ENCODE measurements at regions not wholly inside any gene's neighbourhood (a gene's known extent, or its start where the extent isn't known, plus 50 kb on each side); places are given as distances from the start of the nearest gene placed in this dataset.
"Not testable (repeated sequence)": the region's sequence is repeated elsewhere in the genome, so short reads cannot be mapped to it uniquely, and the experiment has no call there.

DNA sequence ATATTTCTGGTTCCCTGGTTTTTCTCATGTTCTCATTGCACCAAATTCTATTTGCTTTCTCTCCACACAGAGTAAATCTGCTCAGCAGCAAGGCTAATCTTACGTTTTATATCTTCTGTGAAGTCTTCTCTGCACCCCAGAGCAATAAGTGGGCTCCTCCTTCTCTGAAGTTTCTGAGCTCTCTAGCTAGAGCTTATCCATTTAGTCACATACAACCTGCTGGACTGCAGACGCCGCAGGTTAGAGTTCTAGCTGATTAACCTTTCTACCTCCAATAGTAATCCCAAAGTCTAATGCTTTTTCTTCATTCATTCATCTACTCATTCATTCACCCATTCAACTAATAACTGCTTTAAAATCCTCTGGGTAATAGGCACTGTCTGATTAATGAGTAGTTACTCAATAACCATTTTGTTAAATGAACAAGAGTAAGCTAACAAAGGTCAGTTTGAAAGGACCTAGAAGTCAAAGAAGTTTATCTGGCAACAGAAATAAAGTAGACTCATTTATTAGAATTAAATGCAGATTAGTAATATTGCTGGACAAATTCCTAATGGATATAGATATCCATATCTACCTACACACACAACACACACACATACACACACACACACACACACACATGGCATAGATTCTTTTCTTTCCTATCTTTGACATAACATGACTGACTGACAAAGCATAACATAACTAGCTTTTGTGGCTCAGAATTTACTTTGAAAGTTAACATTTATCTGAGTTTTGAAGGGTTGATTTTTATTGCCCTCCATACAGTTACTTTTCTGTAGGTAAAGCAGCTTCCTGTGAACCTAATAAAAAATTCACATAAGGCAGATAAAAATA, 984.6 kb upstream of the SEMA6A start:
- ATAC-seq = no peak
- H3K27me3 Mint-ChIP-seq = no peaks in the 10 kb centered on the region
- no peaks in the 10 kb centered on the region for H3K36me3 Mint-ChIP-seq
- DNase-seq (ENCODE audit: low spot score) = no peak
- no peak overlapping the region for H3K27ac Mint-ChIP-seq
- peaks cover 9% of the 10 kb centered on the region for H3K9me3 Mint-ChIP-seq
- no peak overlapping the region for H3K4me3 Mint-ChIP-seq
- no peaks in the 10 kb centered on the region for H3K4me1 Mint-ChIP-seq (ENCODE audit: low read depth in 2 of 2)

DNA sequence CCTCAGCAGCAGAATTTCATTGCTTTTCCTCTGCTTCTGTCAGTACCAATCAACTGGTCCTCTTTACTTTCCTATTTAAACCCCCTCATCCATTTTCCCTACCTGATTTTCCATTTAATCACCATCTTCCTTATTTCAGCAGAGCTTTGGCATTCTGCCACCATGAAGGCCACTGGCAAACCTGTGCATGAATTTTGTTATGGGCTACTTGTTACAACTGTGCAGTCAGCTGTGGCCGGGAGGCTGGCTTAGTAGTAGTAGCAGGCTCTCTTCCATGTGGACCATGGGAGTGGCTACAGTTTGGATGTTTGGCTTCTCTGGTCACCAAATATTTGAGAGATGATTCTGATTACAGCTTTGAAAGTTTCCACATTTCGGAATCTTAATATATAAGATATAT, 976.6 kb upstream of the SEMA6A start:
- DNase-seq (ENCODE audit: low spot score) = no peak

DNA sequence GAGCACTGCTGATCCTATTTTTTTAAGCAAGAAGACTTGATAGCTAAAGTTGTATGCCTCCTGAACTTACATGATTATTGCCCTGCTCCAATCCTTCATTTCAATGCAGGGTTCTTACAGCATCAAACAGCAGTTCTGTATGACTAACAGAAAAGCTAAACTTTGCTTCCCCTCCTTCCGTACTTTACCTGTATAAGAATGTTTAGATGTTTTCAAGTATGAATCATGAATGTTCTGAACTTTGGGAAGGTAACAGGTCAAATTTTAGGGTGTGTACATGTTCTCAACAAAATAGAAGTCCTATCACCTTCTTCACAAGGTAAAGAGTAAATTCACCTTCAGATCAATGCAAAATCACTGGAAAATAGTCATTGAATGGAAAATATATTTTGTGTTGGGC, 972.6 kb upstream of the SEMA6A start:
- ATAC-seq (no peak), DNase-seq (ENCODE audit: low spot score) (no peak)
- Mint-ChIP-seq H3K36me3 (no peaks in the 10 kb centered on the region), H3K4me3 (no peak overlapping the region), H3K27me3 (no peaks in the 10 kb centered on the region), H3K9me3 (peaks cover 22% of the 10 kb centered on the region), H3K27ac (no peak overlapping the region), H3K4me1 (ENCODE audit: low read depth in 2 of 2) (no peaks in the 10 kb centered on the region)

More for the DNA sequence above, 976.6 kb upstream of the SEMA6A start:
- Mint-ChIP-seq H3K27me3 (no peaks in the 10 kb centered on the region), H3K4me1 (ENCODE audit: low read depth in 2 of 2) (no peaks in the 10 kb centered on the region), H3K27ac (no peak overlapping the region), H3K4me3 (no peak overlapping the region), H3K9me3 (peaks cover 18% of the 10 kb centered on the region), H3K36me3 (no peaks in the 10 kb centered on the region)
- no peak for ATAC-seq

DNA sequence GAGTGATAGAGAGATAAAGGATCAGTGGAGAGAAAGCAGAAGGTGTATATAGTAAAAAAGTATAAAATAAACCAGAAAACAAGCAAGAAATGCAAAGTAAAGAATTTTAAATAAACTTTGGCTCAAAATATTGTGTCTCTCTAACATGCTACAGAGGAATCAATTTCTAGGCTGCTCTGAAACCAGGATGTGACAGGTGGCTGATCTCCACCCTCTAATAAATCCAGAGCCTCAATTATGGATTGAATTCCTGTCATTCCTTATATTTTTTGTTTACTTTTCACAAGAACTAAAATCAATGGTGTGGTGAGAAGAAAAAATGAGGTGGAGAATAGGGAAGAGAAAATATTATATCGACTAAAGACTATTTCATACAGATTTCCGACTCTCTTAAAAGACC, 965.1 kb upstream of the SEMA6A start:
- no peaks in the 10 kb centered on the region for H3K27me3 Mint-ChIP-seq
- no peak overlapping the region for H3K4me3 Mint-ChIP-seq
- DNase-seq (ENCODE audit: low spot score) = no peak
- H3K27ac Mint-ChIP-seq = no peak overlapping the region
- H3K4me1 Mint-ChIP-seq (ENCODE audit: low read depth in 2 of 2) = no peaks in the 10 kb centered on the region
- ATAC-seq = no peak
- H3K36me3 Mint-ChIP-seq = peaks cover 5% of the 10 kb centered on the region
- H3K9me3 Mint-ChIP-seq = peaks cover 17% of the 10 kb centered on the region

DNA sequence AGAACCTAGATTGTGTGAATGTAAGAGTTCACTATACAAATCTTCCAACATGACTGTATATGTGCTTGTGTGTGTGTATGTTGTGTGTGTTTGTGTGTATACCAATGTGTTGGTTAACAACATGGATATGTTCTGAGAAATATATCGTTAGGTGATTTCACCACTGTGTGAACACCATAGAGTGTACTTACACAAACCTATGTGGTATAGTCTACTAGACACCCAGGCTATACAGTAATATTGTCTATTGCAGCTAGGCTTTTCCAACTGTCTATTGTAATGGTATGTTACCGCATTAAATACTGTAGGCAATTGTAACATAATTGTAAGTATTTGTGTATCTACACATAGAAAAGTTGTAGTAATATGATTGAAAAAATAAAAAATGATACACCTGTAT, 959.2 kb upstream of the SEMA6A start:
- H3K4me1 Mint-ChIP-seq (ENCODE audit: low read depth in 2 of 2) = no peaks in the 10 kb centered on the region
- H3K27me3 Mint-ChIP-seq = no peaks in the 10 kb centered on the region
- no peak overlapping the region for H3K27ac Mint-ChIP-seq
- no peaks in the 10 kb centered on the region for H3K36me3 Mint-ChIP-seq
- DNase-seq (ENCODE audit: low spot score) (no peak), ATAC-seq (no peak)
- no peak overlapping the region for H3K4me3 Mint-ChIP-seq
- peaks cover 7% of the 10 kb centered on the region for H3K9me3 Mint-ChIP-seq

DNA sequence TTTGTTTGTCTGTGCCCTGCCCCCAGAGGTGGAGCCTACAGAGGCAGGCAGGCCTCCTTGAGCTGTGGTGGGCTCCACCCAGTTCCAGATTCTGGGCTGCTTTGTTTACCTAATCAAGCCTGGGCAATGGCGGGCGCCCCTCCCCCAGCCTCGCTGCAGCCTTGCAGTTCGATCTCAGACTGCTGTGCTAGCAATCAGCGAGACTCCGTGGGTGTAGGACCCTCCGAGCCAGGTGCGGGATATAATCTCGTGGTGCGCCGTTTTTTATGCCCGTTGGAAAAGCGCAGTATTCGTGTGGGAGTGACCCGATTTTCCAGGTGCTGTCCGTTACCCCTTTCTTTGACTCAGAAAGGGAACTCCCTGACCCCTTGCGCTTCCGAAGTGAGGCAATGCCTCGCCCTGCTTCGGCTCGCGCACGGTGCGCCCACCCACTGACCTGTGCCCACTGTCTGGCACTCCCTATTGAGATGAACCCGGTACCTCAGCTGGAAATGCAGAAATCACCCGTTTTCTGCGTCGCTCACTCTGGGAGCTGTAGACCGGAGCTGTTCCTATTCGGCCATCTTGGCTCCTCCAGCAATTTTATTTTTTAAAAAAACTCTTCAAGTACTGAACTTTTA, 958.5 kb upstream of the SEMA6A start:
- not testable (repeated sequence) for H3K36me3 Mint-ChIP-seq; H3K27ac Mint-ChIP-seq; H3K4me3 Mint-ChIP-seq; ATAC-seq; DNase-seq (ENCODE audit: low spot score); H3K4me1 Mint-ChIP-seq (ENCODE audit: low read depth in 2 of 2); H3K9me3 Mint-ChIP-seq; H3K27me3 Mint-ChIP-seq

DNA sequence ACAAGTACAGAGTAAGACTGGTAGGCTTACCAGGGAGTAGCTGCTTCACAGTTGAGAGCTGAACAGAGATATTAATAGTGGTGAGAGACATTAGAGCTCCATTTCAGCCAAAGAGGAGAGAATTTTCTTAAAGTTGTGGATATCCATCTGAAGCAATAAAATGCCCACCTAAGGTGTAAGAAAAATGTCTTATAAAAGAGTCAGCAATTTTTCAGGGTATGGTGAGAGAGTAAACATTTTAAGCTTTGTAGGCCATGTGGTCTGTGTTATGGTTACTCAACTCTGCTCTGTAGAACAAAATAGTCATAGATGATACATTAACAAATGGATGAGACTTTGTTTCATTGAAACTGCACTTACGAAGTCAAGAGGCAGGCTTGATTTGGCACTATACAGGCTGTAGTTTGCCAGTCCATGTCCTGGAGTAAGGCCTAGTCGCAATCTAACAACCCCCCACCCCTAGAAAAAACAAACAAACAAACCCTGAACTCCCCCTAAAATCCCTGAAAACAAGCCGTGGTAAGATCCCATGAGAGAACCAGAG, 945.4 kb upstream of the SEMA6A start:
- H3K4me3 Mint-ChIP-seq = no peak overlapping the region
- H3K36me3 Mint-ChIP-seq = peaks cover 11% of the 10 kb centered on the region
- ATAC-seq (no peak), DNase-seq (ENCODE audit: low spot score) (no peak)
- no peak overlapping the region for H3K27ac Mint-ChIP-seq
- H3K27me3 Mint-ChIP-seq = no peaks in the 10 kb centered on the region
- H3K4me1 Mint-ChIP-seq (ENCODE audit: low read depth in 2 of 2) = no peaks in the 10 kb centered on the region
- peaks cover 23% of the 10 kb centered on the region for H3K9me3 Mint-ChIP-seq

DNA sequence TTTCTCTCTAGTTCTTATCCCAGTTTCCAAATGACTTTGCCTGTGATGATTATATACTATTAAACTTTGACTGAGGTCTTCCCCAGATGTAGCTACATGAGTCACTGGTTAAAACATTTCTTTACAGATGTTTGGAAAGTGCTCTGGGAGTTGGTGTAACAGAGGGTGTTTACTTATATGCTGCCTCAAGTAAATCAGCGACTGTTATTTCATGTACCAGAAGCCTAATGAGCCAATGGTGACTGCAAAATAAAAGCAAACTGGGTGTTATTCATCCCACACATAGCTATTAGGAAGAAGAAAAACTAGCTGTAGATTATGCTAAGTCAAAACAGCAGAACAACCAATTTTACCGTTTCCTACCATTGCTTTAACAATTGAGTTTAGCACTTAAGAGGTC, 929.7 kb upstream of the SEMA6A start:
- Mint-ChIP-seq H3K27ac (no peak overlapping the region), H3K4me3 (no peak overlapping the region), H3K36me3 (no peaks in the 10 kb centered on the region), H3K4me1 (ENCODE audit: low read depth in 2 of 2) (no peaks in the 10 kb centered on the region), H3K9me3 (peaks cover 8% of the 10 kb centered on the region), H3K27me3 (no peaks in the 10 kb centered on the region)
- DNase-seq (ENCODE audit: low spot score) (no peak), ATAC-seq (no peak)

DNA sequence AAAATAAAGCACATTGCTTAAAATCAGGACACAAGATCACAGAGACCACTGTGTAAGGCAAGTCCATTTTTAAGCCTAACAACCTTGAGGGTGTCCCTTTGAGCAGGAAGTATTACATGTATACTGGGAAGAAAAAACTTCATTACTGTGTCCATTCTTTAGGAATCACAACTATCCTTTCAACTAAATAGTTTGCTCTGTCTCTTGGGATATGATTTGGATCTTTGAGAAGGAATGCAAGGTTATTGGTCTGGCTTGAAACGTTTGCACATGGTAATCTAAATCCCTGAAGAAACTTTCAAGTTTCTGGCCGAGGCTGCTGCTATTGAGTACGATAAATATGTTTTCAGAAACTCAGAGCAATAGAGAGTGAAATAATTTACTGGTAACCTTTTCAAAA, 923.0 kb upstream of the SEMA6A start:
- no peak for ATAC-seq
- H3K4me1 Mint-ChIP-seq (ENCODE audit: low read depth in 2 of 2) = no peaks in the 10 kb centered on the region
- peaks cover 5% of the 10 kb centered on the region for H3K9me3 Mint-ChIP-seq
- H3K36me3 Mint-ChIP-seq = no peaks in the 10 kb centered on the region
- H3K4me3 Mint-ChIP-seq = no peak overlapping the region
- H3K27ac Mint-ChIP-seq = no peak overlapping the region
- H3K27me3 Mint-ChIP-seq = no peaks in the 10 kb centered on the region
- DNase-seq (ENCODE audit: low spot score) = no peak

DNA sequence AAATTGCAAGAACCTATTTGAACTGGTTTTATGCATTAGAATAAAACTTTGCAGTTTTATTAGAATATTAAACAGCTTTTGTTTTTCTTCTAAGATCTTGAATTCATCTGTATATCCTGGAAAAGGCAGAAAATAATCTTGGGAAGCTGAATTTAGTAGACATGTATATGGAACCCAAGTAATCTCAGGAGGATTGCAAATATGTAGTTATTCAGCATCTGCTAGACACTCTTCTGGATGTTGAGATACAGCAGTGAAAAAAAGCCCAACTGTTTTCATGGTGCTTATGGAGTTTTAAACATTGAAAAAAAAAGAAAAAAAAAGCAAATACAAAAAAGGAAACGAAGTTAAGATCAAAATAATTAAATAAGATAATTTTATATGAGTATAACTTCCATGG, 922.2 kb upstream of the SEMA6A start:
- ATAC-seq = no peak
- H3K36me3 Mint-ChIP-seq = no peaks in the 10 kb centered on the region
- H3K27ac Mint-ChIP-seq = no peak overlapping the region
- no peaks in the 10 kb centered on the region for H3K4me1 Mint-ChIP-seq (ENCODE audit: low read depth in 2 of 2)
- no peak for DNase-seq (ENCODE audit: low spot score)
- no peaks in the 10 kb centered on the region for H3K27me3 Mint-ChIP-seq
- no peak overlapping the region for H3K4me3 Mint-ChIP-seq
- peaks cover 5% of the 10 kb centered on the region for H3K9me3 Mint-ChIP-seq

DNA sequence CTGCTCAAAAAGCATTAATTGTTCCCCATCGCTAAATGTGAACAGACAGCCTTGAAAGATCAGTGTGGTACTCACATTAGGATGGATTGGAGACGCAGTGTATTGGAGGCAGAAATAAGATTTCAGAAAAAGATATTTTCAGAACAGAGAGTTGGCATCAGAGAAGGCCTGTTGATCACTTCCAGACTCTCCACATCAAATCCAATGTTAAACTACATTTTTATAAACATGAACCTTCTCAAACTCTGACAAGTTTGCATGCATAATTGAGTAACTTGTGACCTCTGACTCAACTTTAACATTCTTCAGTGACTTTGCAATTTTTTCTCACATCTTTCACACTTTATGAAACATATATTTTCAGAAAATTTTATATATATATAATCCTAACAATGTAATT, 919.6 kb upstream of the SEMA6A start:
- DNase-seq (ENCODE audit: low spot score) (no peak), ATAC-seq (no peak)
- Mint-ChIP-seq H3K36me3 (no peaks in the 10 kb centered on the region), H3K27me3 (no peaks in the 10 kb centered on the region), H3K9me3 (peaks cover under 1% of the 10 kb centered on the region), H3K4me3 (no peak overlapping the region), H3K27ac (no peak overlapping the region), H3K4me1 (ENCODE audit: low read depth in 2 of 2) (no peaks in the 10 kb centered on the region)

DNA sequence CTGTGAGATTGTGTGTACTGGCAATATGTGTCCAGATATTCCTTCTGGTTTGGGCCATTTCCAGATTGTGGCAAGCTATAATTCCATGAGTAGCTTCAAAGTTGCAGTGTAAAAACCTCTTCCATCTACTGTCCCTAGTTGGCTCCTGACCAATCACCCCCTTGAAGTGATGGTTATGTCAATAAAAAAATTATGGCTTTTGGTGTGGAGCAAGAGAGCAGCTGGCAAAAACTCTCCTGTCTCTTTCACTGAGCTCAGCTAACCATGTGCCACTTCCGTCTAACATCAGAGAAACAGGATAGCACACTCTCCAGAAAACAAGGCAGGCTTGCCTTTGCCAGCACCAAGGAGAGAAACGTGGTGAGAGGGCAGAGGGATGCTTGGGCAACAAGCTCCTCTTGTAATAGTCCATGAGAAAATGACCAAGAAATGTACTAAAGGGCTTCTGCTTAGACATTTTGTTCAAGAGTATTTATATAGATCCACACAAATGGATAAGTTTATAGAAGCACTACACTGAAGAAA, 914.4 kb upstream of the SEMA6A start:
- H3K27me3 Mint-ChIP-seq = no peaks in the 10 kb centered on the region
- no peak overlapping the region for H3K4me3 Mint-ChIP-seq
- H3K4me1 Mint-ChIP-seq (ENCODE audit: low read depth in 2 of 2) = no peaks in the 10 kb centered on the region
- peaks cover 4% of the 10 kb centered on the region for H3K9me3 Mint-ChIP-seq
- H3K36me3 Mint-ChIP-seq = no peaks in the 10 kb centered on the region
- DNase-seq (ENCODE audit: low spot score) (no peak), ATAC-seq (no peak)
- H3K27ac Mint-ChIP-seq = no peak overlapping the region

DNA sequence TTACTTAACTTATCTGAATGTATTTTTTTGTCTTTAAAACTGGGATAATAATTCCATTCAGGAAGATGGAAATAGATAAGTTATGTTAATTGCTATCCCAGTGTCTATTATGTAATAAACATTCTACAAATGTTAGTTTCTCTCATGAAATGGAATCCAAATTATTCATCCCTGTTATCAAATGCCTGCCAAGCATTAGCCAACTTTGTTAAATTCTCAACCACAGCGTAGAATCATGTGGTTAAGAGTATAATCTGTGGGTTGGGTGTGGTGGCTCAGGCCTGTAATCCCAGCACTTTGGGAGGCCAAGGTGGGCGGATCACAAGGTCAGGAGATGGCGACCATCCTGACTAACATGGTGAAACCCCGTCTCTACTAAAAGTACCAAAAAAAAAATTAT, 912.9 kb upstream of the SEMA6A start:
- H3K27ac Mint-ChIP-seq = no peak overlapping the region
- no peaks in the 10 kb centered on the region for H3K4me1 Mint-ChIP-seq (ENCODE audit: low read depth in 2 of 2)
- H3K4me3 Mint-ChIP-seq = no peak overlapping the region
- DNase-seq (ENCODE audit: low spot score) (no peak), ATAC-seq (no peak)
- H3K27me3 Mint-ChIP-seq = no peaks in the 10 kb centered on the region
- no peaks in the 10 kb centered on the region for H3K36me3 Mint-ChIP-seq
- peaks cover 13% of the 10 kb centered on the region for H3K9me3 Mint-ChIP-seq

DNA sequence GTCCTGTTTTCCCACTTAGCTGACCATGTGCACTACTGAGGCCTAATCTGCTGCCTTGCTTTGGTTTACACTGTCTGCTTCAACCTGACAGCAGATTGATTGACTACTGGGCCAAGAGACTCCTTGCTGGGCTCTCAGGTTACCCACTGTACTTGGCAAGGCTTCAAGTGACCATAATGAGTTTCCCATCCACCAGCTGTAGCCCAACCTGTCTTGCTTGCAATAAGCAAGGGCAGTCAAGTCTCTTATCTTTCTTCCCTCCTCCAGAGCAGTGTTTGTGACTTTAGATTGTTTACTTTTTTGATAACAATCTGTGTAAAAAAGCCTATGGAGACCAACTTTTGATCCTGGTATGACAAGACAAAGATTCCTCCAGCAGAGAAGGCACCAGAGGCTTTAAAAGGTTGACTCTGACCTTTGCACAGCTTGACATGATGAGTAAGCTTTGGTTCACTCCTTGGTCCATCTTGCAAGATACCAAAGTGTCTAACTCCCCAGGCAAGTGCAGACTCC, 912.3 kb upstream of the SEMA6A start:
- Mint-ChIP-seq H3K9me3 (peaks cover 13% of the 10 kb centered on the region), H3K4me3 (no peak overlapping the region), H3K4me1 (ENCODE audit: low read depth in 2 of 2) (no peaks in the 10 kb centered on the region), H3K27me3 (no peaks in the 10 kb centered on the region), H3K36me3 (no peaks in the 10 kb centered on the region), H3K27ac (no peak overlapping the region)
- ATAC-seq (no peak), DNase-seq (ENCODE audit: low spot score) (no peak)
